Fibroblast of the conjunctiva (primary cell): ENCODE measurements at regions not wholly inside any gene's neighbourhood (a gene's known extent, or its start where the extent isn't known, plus 50 kb on each side); places are given as distances from the start of the nearest gene placed in this dataset.

Source experiments
- DNase-seq: peaks from one replicate; pipeline ENCODE4 v3.0.0-alpha.2; 2010; ENCODE audit warnings: low read depth

GRCh38 chr15:47824147-47824546 is 106.8 kb downstream of the SEMA6D start:
- no peak for DNase-seq

- no peak for DNase-seq
These were observed 112.4 kb downstream of the SEMA6D start for GRCh38 chr15:47829667-47830066.

- no peak for DNase-seq
These were observed 116.8 kb downstream of the SEMA6D start for GRCh38 chr15:47834093-47834492.

GRCh38 chr15:47839233-47839825 is 122.0 kb downstream of the SEMA6D start:
- no peak for DNase-seq

GRCh38 chr15:47843124-47843663 is 125.9 kb downstream of the SEMA6D start:
- no peak for DNase-seq

- DNase-seq = no peak
These were observed 127.1 kb downstream of the SEMA6D start for GRCh38 chr15:47844437-47844836.

GRCh38 chr15:47846128-47846868 is 129.0 kb downstream of the SEMA6D start:
- DNase-seq = no peak

- no peak for DNase-seq
These were observed 129.6 kb downstream of the SEMA6D start for GRCh38 chr15:47846876-47847275.

GRCh38 chr15:47856071-47856470 is 138.8 kb downstream of the SEMA6D start:
- no peak for DNase-seq

- no peak for DNase-seq
These were observed 139.9 kb downstream of the SEMA6D start for GRCh38 chr15:47857014-47857775.

- no peak for DNase-seq
These were observed 140.5 kb downstream of the SEMA6D start for GRCh38 chr15:47857776-47858167.

- DNase-seq = no peak
These were observed 144.0 kb downstream of the SEMA6D start for GRCh38 chr15:47861111-47861903.

GRCh38 chr15:47862402-47862801 is 145.1 kb downstream of the SEMA6D start:
- DNase-seq = no peak

GRCh38 chr15:47866446-47866845 is 149.1 kb downstream of the SEMA6D start:
- no peak for DNase-seq

GRCh38 chr15:47870300-47870955 is 153.1 kb downstream of the SEMA6D start:
- DNase-seq = no peak

GRCh38 chr15:47870956-47871625 is 153.8 kb downstream of the SEMA6D start:
- DNase-seq = peak; percentile 51

- no peak for DNase-seq
These were observed 154.9 kb downstream of the SEMA6D start for GRCh38 chr15:47872208-47872607.

- DNase-seq = no peak
These were observed 155.6 kb downstream of the SEMA6D start for GRCh38 chr15:47872869-47873432.

- DNase-seq = no peak
These were observed 159.7 kb downstream of the SEMA6D start for GRCh38 chr15:47876986-47877385.

GRCh38 chr15:47877836-47878235 is 160.5 kb downstream of the SEMA6D start:
- DNase-seq = no peak

GRCh38 chr15:47885920-47886319 is 168.6 kb downstream of the SEMA6D start:
- DNase-seq = peak; percentile 45
